Nephron (organoid): ENCODE measurements at regions not wholly inside any gene's neighbourhood (a gene's known extent, or its start where the extent isn't known, plus 50 kb on each side); places are given as distances from the start of the nearest gene placed in this dataset.

Experiments used
- H3K27ac Mint-ChIP-seq, 3 experiments: 2 replicates each; pipeline ENCODE4 v1.8.0; 2020; ENCODE audit warnings: mixed read lengths in 3 of 3, mild to moderate bottlenecking in 2 of 3, moderate library complexity in 1 of 3
- H3K27me3 Mint-ChIP-seq: 2 replicates; pipeline ENCODE4 v1.8.0; 2021; ENCODE audit warnings: low read depth, mild to moderate bottlenecking, moderate library complexity, mixed read lengths
- H3K36me3 Mint-ChIP-seq: 2 replicates; pipeline ENCODE4 v1.8.0; 2020; ENCODE audit warnings: low read depth, mixed read lengths
- H3K4me1 Mint-ChIP-seq: 2 replicates; pipeline ENCODE4 v1.8.0; 2020; ENCODE audit warnings: mixed read lengths
- H3K4me3 Mint-ChIP-seq, 3 experiments: 2 replicates each; pipeline ENCODE4 v1.8.0; 2020; ENCODE audit warnings: mild to moderate bottlenecking in 3 of 3, mixed read lengths in 3 of 3, moderate library complexity in 2 of 3
- H3K9me3 Mint-ChIP-seq: 2 replicates; pipeline ENCODE4 v1.8.0; 2020; ENCODE audit warnings: mixed read lengths
- CTCF ChIP-seq, 3 experiments: fragments of 200-600 bp; sonication (generic); IDR thresholded peaks; one replicate each; pipeline ENCODE4 v1.5.0; 2021; ENCODE audit warnings: antibody characterized with exemption in 3 of 3; ENCODE audit not compliant: unreplicated experiment in 3 of 3

GRCh38 chr22:27028093-27028492 lies 370.7 kb downstream of the MIAT start:
- H3K36me3 Mint-ChIP-seq: no peaks in the 10 kb centered on the region
- peaks cover 31% of the 10 kb centered on the region for H3K27me3 Mint-ChIP-seq
- no peaks in the 10 kb centered on the region for H3K9me3 Mint-ChIP-seq
- no peak overlapping the region for H3K4me3 Mint-ChIP-seq
- TF ChIP-seq CTCF (IDR thresholded peaks at IDR 0.05; ENCODE audit: unreplicated experiment in 3 of 3): no peak
- H3K4me1 Mint-ChIP-seq: peaks cover 19% of the 10 kb centered on the region
- no peak overlapping the region for H3K27ac Mint-ChIP-seq

- H3K27me3 Mint-ChIP-seq: peaks cover 40% of the 10 kb centered on the region
- no peaks in the 10 kb centered on the region for H3K36me3 Mint-ChIP-seq
- no peak overlapping the region for H3K27ac Mint-ChIP-seq
- no peaks in the 10 kb centered on the region for H3K9me3 Mint-ChIP-seq
- H3K4me1 Mint-ChIP-seq: peaks cover 10% of the 10 kb centered on the region
- H3K4me3 Mint-ChIP-seq: no peak overlapping the region
- no peak for TF ChIP-seq CTCF (IDR thresholded peaks at IDR 0.05; ENCODE audit: unreplicated experiment in 3 of 3)
These were observed 372.3 kb downstream of the MIAT start for GRCh38 chr22:27029584-27030130.

GRCh38 chr22:27032091-27032761 lies 374.8 kb downstream of the MIAT start:
- TF ChIP-seq CTCF (IDR thresholded peaks at IDR 0.05; ENCODE audit: unreplicated experiment in 3 of 3): peak in 1 of 3 experiments; percentile 33
- Mint-ChIP-seq H3K27ac (peak overlapping the region; percentile 26 to 68 (median 43)), H3K4me3 (no peak overlapping the region), H3K9me3 (no peaks in the 10 kb centered on the region), H3K36me3 (no peaks in the 10 kb centered on the region), H3K4me1 (peaks cover 10% of the 10 kb centered on the region), H3K27me3 (peaks cover 35% of the 10 kb centered on the region)

GRCh38 chr22:27041745-27042310 lies 384.4 kb downstream of the MIAT start:
- Mint-ChIP-seq H3K27ac (peak overlapping the region in 2 of 3 experiments; percentile 10 to 37), H3K4me3 (no peak overlapping the region), H3K36me3 (no peaks in the 10 kb centered on the region), H3K9me3 (peaks cover 8% of the 10 kb centered on the region), H3K27me3 (peaks cover 28% of the 10 kb centered on the region), H3K4me1 (no peaks in the 10 kb centered on the region)
- TF ChIP-seq CTCF (IDR thresholded peaks at IDR 0.05; ENCODE audit: unreplicated experiment in 3 of 3): no peak

GRCh38 chr22:27043262-27043661 lies 385.9 kb downstream of the MIAT start:
- H3K36me3 Mint-ChIP-seq: no peaks in the 10 kb centered on the region
- no peaks in the 10 kb centered on the region for H3K4me1 Mint-ChIP-seq
- H3K4me3 Mint-ChIP-seq: no peak overlapping the region
- H3K9me3 Mint-ChIP-seq: peaks cover 3% of the 10 kb centered on the region
- peaks cover 18% of the 10 kb centered on the region for H3K27me3 Mint-ChIP-seq
- no peak for TF ChIP-seq CTCF (IDR thresholded peaks at IDR 0.05; ENCODE audit: unreplicated experiment in 3 of 3)
- no peak overlapping the region for H3K27ac Mint-ChIP-seq
